Fibroblast of lung (primary cell): ENCODE measurements at regions not wholly inside any gene's neighbourhood (a gene's known extent, or its start where the extent isn't known, plus 50 kb on each side); places are given as distances from the start of the nearest gene placed in this dataset.

Experiments used
- DNase-seq, 2 donors: peaks; one replicate each; pipeline versions ENCODE4 v3.0.0 to v3.0.0-alpha.2; 2010; ENCODE audit warnings: low read depth in 2 of 2
- H2AFZ ChIP-seq: 2 replicates; pipeline ENCODE4 v1.5.1; 2012; ENCODE audit warnings: low read length, control low read depth, inconsistent platforms
- H3K27ac ChIP-seq: 2 replicates; pipeline ENCODE4 v1.5.1; 2011; ENCODE audit warnings: low read length, control low read depth; ENCODE audit not compliant: insufficient read depth
- H3K27me3 ChIP-seq: 2 replicates; pipeline ENCODE4 v1.5.1; 2011; ENCODE audit warnings: mild to moderate bottlenecking, low read length; ENCODE audit not compliant: control insufficient read depth, insufficient read depth
- H3K36me3 ChIP-seq: 2 replicates; pipeline ENCODE4 v1.5.1; 2011; ENCODE audit warnings: low read length; ENCODE audit not compliant: control insufficient read depth, insufficient read depth
- H3K4me1 ChIP-seq: 2 replicates; pipeline ENCODE4 v1.5.1; 2011; ENCODE audit warnings: low read length; ENCODE audit not compliant: control insufficient read depth, insufficient read depth; ENCODE audit errors: extremely low read depth
- H3K4me2 ChIP-seq: 2 replicates; pipeline ENCODE4 v1.5.1; 2011; ENCODE audit warnings: low read length, control low read depth; ENCODE audit not compliant: insufficient read depth; ENCODE audit errors: extremely low read depth
- H3K4me3 ChIP-seq, 4 experiments: fragments of 200-600 bp in 1 of 4; sonication (generic) in 1 of 4; replicated peaks in 1 of 4; 2 replicates each; pipeline ENCODE4 v1.5.1; 2011 to 2016; ENCODE audit warnings: low read length in 4 of 4, low read depth in 3 of 4, mild to moderate bottlenecking in 3 of 4, control low read depth in 2 of 4, inconsistent platforms in 1 of 4, mixed read lengths in 1 of 4; ENCODE audit not compliant: insufficient read depth in 1 of 4; ENCODE audit errors: control extremely low read depth in 1 of 4
- H3K79me2 ChIP-seq: 2 replicates; pipeline ENCODE4 v1.5.1; 2012; ENCODE audit warnings: mild to moderate bottlenecking, low read length, inconsistent platforms; ENCODE audit not compliant: control insufficient read depth, insufficient read depth
- H3K9ac ChIP-seq: 2 replicates; pipeline ENCODE4 v1.5.1; 2011; ENCODE audit warnings: mild to moderate bottlenecking, low read length, control low read depth; ENCODE audit not compliant: insufficient read depth
- H3K9me3 ChIP-seq: 2 replicates; pipeline ENCODE4 v1.5.1; 2012; ENCODE audit warnings: low read depth, low read length; ENCODE audit not compliant: control insufficient read depth, insufficient read depth
- H4K20me1 ChIP-seq: 2 replicates; pipeline ENCODE4 v1.5.1; 2011; ENCODE audit warnings: low read length; ENCODE audit not compliant: control insufficient read depth, insufficient read depth; ENCODE audit errors: extremely low read depth
- CTCF ChIP-seq, 2 donors: IDR thresholded peaks in 1 of 2; conservative IDR thresholded peaks in 1 of 2; 1 replicate in 1 of 2; 2 replicates in 1 of 2; pipeline ENCODE4 v1.5.1; 2011 to 2012; ENCODE audit warnings: low read length in 2 of 2, control low read depth in 1 of 2, inconsistent platforms in 1 of 2, low read depth in 1 of 2, mild to moderate bottlenecking in 1 of 2
- EZH2 ChIP-seq: IDR thresholded peaks from 2 replicates; pipeline ENCODE4 v1.5.1; 2012; ENCODE audit warnings: low read length, control low read depth, mild to moderate bottlenecking; ENCODE audit errors: missing control alignments

- Histone ChIP-seq H2AFZ (no peak overlapping the region), H3K4me3 (no peak overlapping the region), H3K27me3 (no peaks in the 10 kb centered on the region), H3K79me2 (no peaks in the 10 kb centered on the region), H4K20me1 (no peaks in the 10 kb centered on the region), H3K9me3 (no peaks in the 10 kb centered on the region), H3K9ac (no peak overlapping the region), H3K4me2 (no peak overlapping the region), H3K36me3 (no peaks in the 10 kb centered on the region), H3K27ac (no peak overlapping the region), H3K4me1 (no peaks in the 10 kb centered on the region)
- DNase-seq: no peak
- no peak for TF ChIP-seq EZH2
- no peak for TF ChIP-seq CTCF (conservative IDR thresholded peaks at IDR 0.05 in 1 of 2, IDR thresholded peaks at IDR 0.05 in 1 of 2; ENCODE audit: low read depth in 1 of 2, low read length in 2 of 2)
Observed at GRCh38 chr6:18605841-18606240, 218.7 kb downstream of the RNF144B start.

DNA sequence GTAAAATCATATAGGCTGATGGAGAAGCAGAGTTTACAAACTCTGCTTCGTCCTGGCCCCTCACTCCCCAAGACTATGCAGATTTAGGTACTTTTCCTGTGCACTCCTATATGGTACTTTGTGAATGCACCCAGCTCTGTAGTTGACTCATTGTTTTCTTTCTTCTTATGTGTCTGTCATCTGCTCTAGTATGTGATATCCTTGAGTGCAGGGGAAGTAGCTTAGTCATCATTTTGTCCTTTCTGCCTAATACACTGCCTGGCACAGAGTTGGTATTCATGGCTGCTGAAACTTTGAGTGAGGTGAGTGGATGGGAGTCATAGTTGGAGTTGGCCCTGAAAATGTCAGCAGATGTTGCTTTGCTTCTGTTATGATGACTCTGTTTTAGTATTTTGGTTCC, 222.6 kb downstream of the RNF144B start:
- no peak overlapping the region for H3K9ac ChIP-seq
- no peaks in the 10 kb centered on the region for H3K79me2 ChIP-seq
- no peaks in the 10 kb centered on the region for H3K27me3 ChIP-seq
- H3K4me2 ChIP-seq: no peak overlapping the region
- no peak for TF ChIP-seq CTCF (conservative IDR thresholded peaks at IDR 0.05 in 1 of 2, IDR thresholded peaks at IDR 0.05 in 1 of 2; ENCODE audit: low read depth in 1 of 2, low read length in 2 of 2)
- TF ChIP-seq EZH2: no peak
- no peak overlapping the region for H2AFZ ChIP-seq
- H3K36me3 ChIP-seq: no peaks in the 10 kb centered on the region
- H3K9me3 ChIP-seq: no peaks in the 10 kb centered on the region
- H3K4me3 ChIP-seq: no peak overlapping the region
- H3K27ac ChIP-seq: no peak overlapping the region
- no peaks in the 10 kb centered on the region for H3K4me1 ChIP-seq
- no peak for DNase-seq
- H4K20me1 ChIP-seq: no peaks in the 10 kb centered on the region

GRCh38 chr6:18613319-18613925, 226.3 kb downstream of the RNF144B start:
- Histone ChIP-seq H3K4me3 (no peak overlapping the region), H3K79me2 (no peaks in the 10 kb centered on the region), H3K36me3 (no peaks in the 10 kb centered on the region), H4K20me1 (no peaks in the 10 kb centered on the region), H3K9me3 (no peaks in the 10 kb centered on the region), H3K27ac (no peak overlapping the region), H2AFZ (no peak overlapping the region), H3K4me2 (no peak overlapping the region), H3K27me3 (no peaks in the 10 kb centered on the region), H3K9ac (no peak overlapping the region), H3K4me1 (no peaks in the 10 kb centered on the region)
- no peak for TF ChIP-seq EZH2
- TF ChIP-seq CTCF (conservative IDR thresholded peaks at IDR 0.05 in 1 of 2, IDR thresholded peaks at IDR 0.05 in 1 of 2; ENCODE audit: low read depth in 1 of 2, low read length in 2 of 2): no peak
- no peak for DNase-seq
